ENCODE measurements at regions not wholly inside any gene's neighbourhood (a gene's known extent, or its start where the extent isn't known, plus 50 kb on each side); places are given as distances from the start of the nearest gene placed in this dataset.

DNA sequence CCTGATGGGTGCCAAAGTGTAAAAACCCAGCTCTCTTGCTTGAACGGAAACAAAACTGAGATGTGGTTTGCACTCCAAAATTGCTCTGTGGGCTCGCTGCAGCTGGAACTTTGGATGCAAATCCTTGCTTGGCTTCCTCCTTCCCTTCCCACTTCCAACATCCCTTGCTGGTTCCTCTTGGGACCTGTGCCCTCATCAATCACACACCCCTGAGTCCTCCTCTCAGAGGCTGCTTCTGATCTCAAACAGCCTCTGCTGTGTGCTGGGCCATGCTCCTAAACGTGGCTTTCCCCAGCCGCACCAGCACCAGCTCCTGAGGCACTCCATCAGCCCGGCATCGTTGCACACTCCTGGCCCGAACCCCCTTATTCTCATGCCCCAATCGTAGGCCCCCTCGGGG is 124.3 kb upstream of the RAB4A start:
- Histone ChIP-seq H3K4me3 (ENCODE audit: low read length) (no peak overlapping the region), H3K9ac (ENCODE audit: low read length) (no peak overlapping the region), H3K27ac (ENCODE audit: low read length) (no peak overlapping the region), H3K4me2 (ENCODE audit: low read length) (no peak overlapping the region), H3F3A (ENCODE audit: insufficient read depth, low read length, poor library complexity, severe bottlenecking) (no peaks in the 10 kb centered on the region), H3K36me3 (ENCODE audit: insufficient read depth, low read length) (no peaks in the 10 kb centered on the region), H3K27me3 (ENCODE audit: insufficient read depth, low read depth, low read length) (no peaks in the 10 kb centered on the region), H3K9me3 (ENCODE audit: low read length) (no peaks in the 10 kb centered on the region), H4K20me1 (ENCODE audit: insufficient read depth) (no peaks in the 10 kb centered on the region), H2AFZ (ENCODE audit: low read depth, low read length) (no peak overlapping the region), H3K79me2 (replicated peaks; ENCODE audit: insufficient read depth, low read length) (no peaks in the 10 kb centered on the region), H3K9me2 (ENCODE audit: insufficient read depth, low read length) (no peaks in the 10 kb centered on the region)
- TF ChIP-seq, protein P1, sequence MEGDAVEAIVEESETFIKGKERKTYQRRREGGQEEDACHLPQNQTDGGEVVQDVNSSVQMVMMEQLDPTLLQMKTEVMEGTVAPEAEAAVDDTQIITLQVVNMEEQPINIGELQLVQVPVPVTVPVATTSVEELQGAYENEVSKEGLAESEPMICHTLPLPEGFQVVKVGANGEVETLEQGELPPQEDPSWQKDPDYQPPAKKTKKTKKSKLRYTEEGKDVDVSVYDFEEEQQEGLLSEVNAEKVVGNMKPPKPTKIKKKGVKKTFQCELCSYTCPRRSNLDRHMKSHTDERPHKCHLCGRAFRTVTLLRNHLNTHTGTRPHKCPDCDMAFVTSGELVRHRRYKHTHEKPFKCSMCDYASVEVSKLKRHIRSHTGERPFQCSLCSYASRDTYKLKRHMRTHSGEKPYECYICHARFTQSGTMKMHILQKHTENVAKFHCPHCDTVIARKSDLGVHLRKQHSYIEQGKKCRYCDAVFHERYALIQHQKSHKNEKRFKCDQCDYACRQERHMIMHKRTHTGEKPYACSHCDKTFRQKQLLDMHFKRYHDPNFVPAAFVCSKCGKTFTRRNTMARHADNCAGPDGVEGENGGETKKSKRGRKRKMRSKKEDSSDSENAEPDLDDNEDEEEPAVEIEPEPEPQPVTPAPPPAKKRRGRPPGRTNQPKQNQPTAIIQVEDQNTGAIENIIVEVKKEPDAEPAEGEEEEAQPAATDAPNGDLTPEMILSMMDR (IDR thresholded peaks at IDR 0.05; ENCODE audit: poor library complexity, severe bottlenecking): no peak
- TF ChIP-seq RAD21 (conservative IDR thresholded peaks at IDR 0.05) (no peak), EP300 (conservative IDR thresholded peaks at IDR 0.05; ENCODE audit: poor library complexity, severe bottlenecking) (no peak), TAF1 (IDR thresholded peaks at IDR 0.05; ENCODE audit: low read depth) (no peak), EZH2 (IDR thresholded peaks at IDR 0.05; ENCODE audit: borderline replicate concordance, insufficient read depth, low read length, poor library complexity, severe bottlenecking) (no peak), MXI1 (conservative IDR thresholded peaks at IDR 0.05; ENCODE audit: poor library complexity, severe bottlenecking) (no peak), SMC3 (conservative IDR thresholded peaks at IDR 0.05; ENCODE audit: poor library complexity) (no peak), POLR2AphosphoS5 (IDR thresholded peaks at IDR 0.05) (no peak)
- TF ChIP-seq, protein P2, sequence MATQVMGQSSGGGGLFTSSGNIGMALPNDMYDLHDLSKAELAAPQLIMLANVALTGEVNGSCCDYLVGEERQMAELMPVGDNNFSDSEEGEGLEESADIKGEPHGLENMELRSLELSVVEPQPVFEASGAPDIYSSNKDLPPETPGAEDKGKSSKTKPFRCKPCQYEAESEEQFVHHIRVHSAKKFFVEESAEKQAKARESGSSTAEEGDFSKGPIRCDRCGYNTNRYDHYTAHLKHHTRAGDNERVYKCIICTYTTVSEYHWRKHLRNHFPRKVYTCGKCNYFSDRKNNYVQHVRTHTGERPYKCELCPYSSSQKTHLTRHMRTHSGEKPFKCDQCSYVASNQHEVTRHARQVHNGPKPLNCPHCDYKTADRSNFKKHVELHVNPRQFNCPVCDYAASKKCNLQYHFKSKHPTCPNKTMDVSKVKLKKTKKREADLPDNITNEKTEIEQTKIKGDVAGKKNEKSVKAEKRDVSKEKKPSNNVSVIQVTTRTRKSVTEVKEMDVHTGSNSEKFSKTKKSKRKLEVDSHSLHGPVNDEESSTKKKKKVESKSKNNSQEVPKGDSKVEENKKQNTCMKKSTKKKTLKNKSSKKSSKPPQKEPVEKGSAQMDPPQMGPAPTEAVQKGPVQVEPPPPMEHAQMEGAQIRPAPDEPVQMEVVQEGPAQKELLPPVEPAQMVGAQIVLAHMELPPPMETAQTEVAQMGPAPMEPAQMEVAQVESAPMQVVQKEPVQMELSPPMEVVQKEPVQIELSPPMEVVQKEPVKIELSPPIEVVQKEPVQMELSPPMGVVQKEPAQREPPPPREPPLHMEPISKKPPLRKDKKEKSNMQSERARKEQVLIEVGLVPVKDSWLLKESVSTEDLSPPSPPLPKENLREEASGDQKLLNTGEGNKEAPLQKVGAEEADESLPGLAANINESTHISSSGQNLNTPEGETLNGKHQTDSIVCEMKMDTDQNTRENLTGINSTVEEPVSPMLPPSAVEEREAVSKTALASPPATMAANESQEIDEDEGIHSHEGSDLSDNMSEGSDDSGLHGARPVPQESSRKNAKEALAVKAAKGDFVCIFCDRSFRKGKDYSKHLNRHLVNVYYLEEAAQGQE (IDR thresholded peaks at IDR 0.05; ENCODE audit: borderline replicate concordance): no peak

DNA sequence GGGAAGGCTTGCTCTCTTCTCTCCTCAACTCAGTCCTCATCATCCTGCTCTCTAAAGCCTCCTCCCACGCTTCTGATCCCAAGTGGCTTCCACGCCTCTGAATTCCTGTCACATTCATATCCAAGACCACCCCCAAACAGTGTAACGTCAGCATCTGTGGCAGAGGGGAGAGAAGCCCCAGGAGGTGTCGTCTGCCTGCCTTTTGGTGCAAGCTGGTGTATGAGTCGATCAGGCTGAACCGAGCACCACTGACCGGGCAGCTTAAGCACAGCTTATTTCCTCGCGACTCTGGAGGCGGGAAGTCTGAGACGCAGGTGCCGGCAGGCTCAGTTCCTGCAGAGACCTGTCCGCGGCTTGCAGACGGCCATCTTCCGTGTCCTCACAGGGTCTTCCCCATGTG is 123.8 kb upstream of the RAB4A start:
- Histone ChIP-seq H3K9ac (ENCODE audit: low read length) (no peak overlapping the region), H3K9me2 (ENCODE audit: insufficient read depth, low read length) (no peaks in the 10 kb centered on the region), H3K27me3 (ENCODE audit: insufficient read depth, low read depth, low read length) (no peaks in the 10 kb centered on the region), H3K36me3 (ENCODE audit: insufficient read depth, low read length) (no peaks in the 10 kb centered on the region), H4K20me1 (ENCODE audit: insufficient read depth) (no peaks in the 10 kb centered on the region), H3K9me3 (ENCODE audit: low read length) (no peaks in the 10 kb centered on the region), H3K79me2 (replicated peaks; ENCODE audit: insufficient read depth, low read length) (no peaks in the 10 kb centered on the region), H3K4me3 (ENCODE audit: low read length) (no peak overlapping the region), H3F3A (ENCODE audit: insufficient read depth, low read length, poor library complexity, severe bottlenecking) (no peaks in the 10 kb centered on the region), H3K4me2 (ENCODE audit: low read length) (no peak overlapping the region), H2AFZ (ENCODE audit: low read depth, low read length) (no peak overlapping the region), H3K27ac (ENCODE audit: low read length) (no peak overlapping the region)
- TF ChIP-seq, protein P2 (IDR thresholded peaks at IDR 0.05; ENCODE audit: borderline replicate concordance): no peak
- TF ChIP-seq EZH2 (IDR thresholded peaks at IDR 0.05; ENCODE audit: borderline replicate concordance, insufficient read depth, low read length, poor library complexity, severe bottlenecking): no peak
- no peak for TF ChIP-seq MXI1 (conservative IDR thresholded peaks at IDR 0.05; ENCODE audit: poor library complexity, severe bottlenecking)
- no peak for TF ChIP-seq EP300 (conservative IDR thresholded peaks at IDR 0.05; ENCODE audit: poor library complexity, severe bottlenecking)
- no peak for TF ChIP-seq RAD21 (conservative IDR thresholded peaks at IDR 0.05)
- no peak for TF ChIP-seq POLR2AphosphoS5 (IDR thresholded peaks at IDR 0.05)
- no peak for TF ChIP-seq SMC3 (conservative IDR thresholded peaks at IDR 0.05; ENCODE audit: poor library complexity)
- no peak for TF ChIP-seq TAF1 (IDR thresholded peaks at IDR 0.05; ENCODE audit: low read depth)
- TF ChIP-seq, protein P1 (IDR thresholded peaks at IDR 0.05; ENCODE audit: poor library complexity, severe bottlenecking): no peak
